ENCODE measurements at regions not wholly inside any gene's neighbourhood (a gene's known extent, or its start where the extent isn't known, plus 50 kb on each side); places are given as distances from the start of the nearest gene placed in this dataset.

GRCh38 chr18:6626457-6626856 is 103.1 kb upstream of the ARHGAP28 start:
- no peaks in the 10 kb centered on the region for H3K9me3 ChIP-seq (ENCODE audit: low read length)
- H3K9me2 ChIP-seq (ENCODE audit: insufficient read depth, low read length), result no peaks in the 10 kb centered on the region

GRCh38 chr18:6627645-6628044 is 101.9 kb upstream of the ARHGAP28 start:
- no peak overlapping the region for H3K4me3 ChIP-seq (ENCODE audit: low read length)
- H3K27ac ChIP-seq (ENCODE audit: low read length), result no peak overlapping the region
- no peaks in the 10 kb centered on the region for H3K36me3 ChIP-seq (ENCODE audit: insufficient read depth, low read length)
- no peak overlapping the region for H2AFZ ChIP-seq (ENCODE audit: low read depth, low read length)
- H4K20me1 ChIP-seq (ENCODE audit: insufficient read depth), result no peaks in the 10 kb centered on the region
- no peaks in the 10 kb centered on the region for H3K9me3 ChIP-seq (ENCODE audit: low read length)
- H3K4me2 ChIP-seq (ENCODE audit: low read length), result no peak overlapping the region
- TF ChIP-seq POLR2AphosphoS5 (IDR thresholded peaks at IDR 0.05) (no peak), RAD21 (conservative IDR thresholded peaks at IDR 0.05) (no peak), CTCF (IDR thresholded peaks at IDR 0.05; ENCODE audit: poor library complexity, severe bottlenecking) (no peak), EP300 (conservative IDR thresholded peaks at IDR 0.05; ENCODE audit: poor library complexity, severe bottlenecking) (no peak), SMC3 (conservative IDR thresholded peaks at IDR 0.05; ENCODE audit: poor library complexity) (no peak), TAF1 (IDR thresholded peaks at IDR 0.05; ENCODE audit: low read depth) (no peak), EZH2 (IDR thresholded peaks at IDR 0.05; ENCODE audit: borderline replicate concordance, insufficient read depth, low read length, poor library complexity, severe bottlenecking) (no peak), MXI1 (conservative IDR thresholded peaks at IDR 0.05; ENCODE audit: poor library complexity, severe bottlenecking) (no peak)
- TF ChIP-seq, protein P1, sequence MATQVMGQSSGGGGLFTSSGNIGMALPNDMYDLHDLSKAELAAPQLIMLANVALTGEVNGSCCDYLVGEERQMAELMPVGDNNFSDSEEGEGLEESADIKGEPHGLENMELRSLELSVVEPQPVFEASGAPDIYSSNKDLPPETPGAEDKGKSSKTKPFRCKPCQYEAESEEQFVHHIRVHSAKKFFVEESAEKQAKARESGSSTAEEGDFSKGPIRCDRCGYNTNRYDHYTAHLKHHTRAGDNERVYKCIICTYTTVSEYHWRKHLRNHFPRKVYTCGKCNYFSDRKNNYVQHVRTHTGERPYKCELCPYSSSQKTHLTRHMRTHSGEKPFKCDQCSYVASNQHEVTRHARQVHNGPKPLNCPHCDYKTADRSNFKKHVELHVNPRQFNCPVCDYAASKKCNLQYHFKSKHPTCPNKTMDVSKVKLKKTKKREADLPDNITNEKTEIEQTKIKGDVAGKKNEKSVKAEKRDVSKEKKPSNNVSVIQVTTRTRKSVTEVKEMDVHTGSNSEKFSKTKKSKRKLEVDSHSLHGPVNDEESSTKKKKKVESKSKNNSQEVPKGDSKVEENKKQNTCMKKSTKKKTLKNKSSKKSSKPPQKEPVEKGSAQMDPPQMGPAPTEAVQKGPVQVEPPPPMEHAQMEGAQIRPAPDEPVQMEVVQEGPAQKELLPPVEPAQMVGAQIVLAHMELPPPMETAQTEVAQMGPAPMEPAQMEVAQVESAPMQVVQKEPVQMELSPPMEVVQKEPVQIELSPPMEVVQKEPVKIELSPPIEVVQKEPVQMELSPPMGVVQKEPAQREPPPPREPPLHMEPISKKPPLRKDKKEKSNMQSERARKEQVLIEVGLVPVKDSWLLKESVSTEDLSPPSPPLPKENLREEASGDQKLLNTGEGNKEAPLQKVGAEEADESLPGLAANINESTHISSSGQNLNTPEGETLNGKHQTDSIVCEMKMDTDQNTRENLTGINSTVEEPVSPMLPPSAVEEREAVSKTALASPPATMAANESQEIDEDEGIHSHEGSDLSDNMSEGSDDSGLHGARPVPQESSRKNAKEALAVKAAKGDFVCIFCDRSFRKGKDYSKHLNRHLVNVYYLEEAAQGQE (IDR thresholded peaks at IDR 0.05; ENCODE audit: borderline replicate concordance), result no peak
- no peaks in the 10 kb centered on the region for H3F3A ChIP-seq (ENCODE audit: insufficient read depth, low read length, poor library complexity, severe bottlenecking)
- no peaks in the 10 kb centered on the region for H3K79me2 ChIP-seq (replicated peaks; ENCODE audit: insufficient read depth, low read length)
- no peaks in the 10 kb centered on the region for H3K9me2 ChIP-seq (ENCODE audit: insufficient read depth, low read length)
- no peak overlapping the region for H3K9ac ChIP-seq (ENCODE audit: low read length)
- no peaks in the 10 kb centered on the region for H3K27me3 ChIP-seq (ENCODE audit: insufficient read depth, low read depth, low read length)

More at GRCh38 chr18:6626457-6626856, 103.1 kb upstream of the ARHGAP28 start:
- Histone ChIP-seq H2AFZ (ENCODE audit: low read depth, low read length) (no peak overlapping the region), H3K36me3 (ENCODE audit: insufficient read depth, low read length) (no peaks in the 10 kb centered on the region), H3K27ac (ENCODE audit: low read length) (no peak overlapping the region), H3K27me3 (ENCODE audit: insufficient read depth, low read depth, low read length) (no peaks in the 10 kb centered on the region), H3K4me2 (ENCODE audit: low read length) (no peak overlapping the region), H3K79me2 (replicated peaks; ENCODE audit: insufficient read depth, low read length) (no peaks in the 10 kb centered on the region), H3K9ac (ENCODE audit: low read length) (no peak overlapping the region), H4K20me1 (ENCODE audit: insufficient read depth) (no peaks in the 10 kb centered on the region), H3F3A (ENCODE audit: insufficient read depth, low read length, poor library complexity, severe bottlenecking) (no peaks in the 10 kb centered on the region), H3K4me3 (ENCODE audit: low read length) (no peak overlapping the region)
- TF ChIP-seq, protein P1 (IDR thresholded peaks at IDR 0.05; ENCODE audit: borderline replicate concordance), result no peak
- TF ChIP-seq POLR2AphosphoS5 (IDR thresholded peaks at IDR 0.05), result no peak
- TF ChIP-seq SMC3 (conservative IDR thresholded peaks at IDR 0.05; ENCODE audit: poor library complexity), result no peak
- no peak for TF ChIP-seq RAD21 (conservative IDR thresholded peaks at IDR 0.05)
- TF ChIP-seq EP300 (conservative IDR thresholded peaks at IDR 0.05; ENCODE audit: poor library complexity, severe bottlenecking), result no peak
- TF ChIP-seq CTCF (IDR thresholded peaks at IDR 0.05; ENCODE audit: poor library complexity, severe bottlenecking), result no peak
- no peak for TF ChIP-seq EZH2 (IDR thresholded peaks at IDR 0.05; ENCODE audit: borderline replicate concordance, insufficient read depth, low read length, poor library complexity, severe bottlenecking)

Measured in neural cell (in vitro differentiated cells).